ENCODE measurements at regions not wholly inside any gene's neighbourhood (a gene's known extent, or its start where the extent isn't known, plus 50 kb on each side); places are given as distances from the start of the nearest gene placed in this dataset.
A peak's percentile ranks its signal among the peaks of the same experiment; 100 is the strongest.

DNA sequence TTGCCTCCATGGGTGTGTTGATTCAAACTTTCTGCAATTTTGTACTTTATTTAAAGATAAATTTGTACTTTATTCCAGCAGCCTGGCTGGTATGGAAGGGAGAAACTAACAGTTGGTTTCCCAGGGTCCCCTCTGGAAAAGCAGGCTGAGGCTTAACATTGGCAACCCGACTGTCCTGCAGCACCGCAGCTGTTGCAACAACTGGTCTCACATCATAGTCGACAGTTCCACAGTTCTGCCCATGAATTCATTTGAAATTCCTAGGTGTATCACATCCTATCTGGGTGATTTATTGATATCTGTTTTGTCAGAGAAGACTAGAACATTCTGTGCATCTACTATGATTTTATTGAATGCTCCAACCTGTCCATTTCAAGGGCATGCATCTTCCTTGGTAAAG, 98.8 kb upstream of the GATB start:
- TF ChIP-seq, protein P1, sequence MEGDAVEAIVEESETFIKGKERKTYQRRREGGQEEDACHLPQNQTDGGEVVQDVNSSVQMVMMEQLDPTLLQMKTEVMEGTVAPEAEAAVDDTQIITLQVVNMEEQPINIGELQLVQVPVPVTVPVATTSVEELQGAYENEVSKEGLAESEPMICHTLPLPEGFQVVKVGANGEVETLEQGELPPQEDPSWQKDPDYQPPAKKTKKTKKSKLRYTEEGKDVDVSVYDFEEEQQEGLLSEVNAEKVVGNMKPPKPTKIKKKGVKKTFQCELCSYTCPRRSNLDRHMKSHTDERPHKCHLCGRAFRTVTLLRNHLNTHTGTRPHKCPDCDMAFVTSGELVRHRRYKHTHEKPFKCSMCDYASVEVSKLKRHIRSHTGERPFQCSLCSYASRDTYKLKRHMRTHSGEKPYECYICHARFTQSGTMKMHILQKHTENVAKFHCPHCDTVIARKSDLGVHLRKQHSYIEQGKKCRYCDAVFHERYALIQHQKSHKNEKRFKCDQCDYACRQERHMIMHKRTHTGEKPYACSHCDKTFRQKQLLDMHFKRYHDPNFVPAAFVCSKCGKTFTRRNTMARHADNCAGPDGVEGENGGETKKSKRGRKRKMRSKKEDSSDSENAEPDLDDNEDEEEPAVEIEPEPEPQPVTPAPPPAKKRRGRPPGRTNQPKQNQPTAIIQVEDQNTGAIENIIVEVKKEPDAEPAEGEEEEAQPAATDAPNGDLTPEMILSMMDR (IDR thresholded peaks at IDR 0.05; ENCODE audit: low read depth, low read length), result no peak
- POLR2A ChIA-PET, result no interaction called here
- no peak overlapping the region for H3K27ac ChIP-seq (ENCODE audit: low read depth, low read length)
- CTCF ChIA-PET, result no interaction called here
- no peaks in the 10 kb centered on the region for H3K9me3 ChIP-seq (ENCODE audit: control insufficient read depth, insufficient read depth, low read length)
- H3K27me3 ChIP-seq (ENCODE audit: control insufficient read depth, insufficient read depth, low read length), result peaks cover 9% of the 10 kb centered on the region
- H3K4me3 ChIP-seq (ENCODE audit: low read depth, low read length), result no peak overlapping the region
- DNase-seq (ENCODE audit: low read depth, low spot score), result no peak

DNA sequence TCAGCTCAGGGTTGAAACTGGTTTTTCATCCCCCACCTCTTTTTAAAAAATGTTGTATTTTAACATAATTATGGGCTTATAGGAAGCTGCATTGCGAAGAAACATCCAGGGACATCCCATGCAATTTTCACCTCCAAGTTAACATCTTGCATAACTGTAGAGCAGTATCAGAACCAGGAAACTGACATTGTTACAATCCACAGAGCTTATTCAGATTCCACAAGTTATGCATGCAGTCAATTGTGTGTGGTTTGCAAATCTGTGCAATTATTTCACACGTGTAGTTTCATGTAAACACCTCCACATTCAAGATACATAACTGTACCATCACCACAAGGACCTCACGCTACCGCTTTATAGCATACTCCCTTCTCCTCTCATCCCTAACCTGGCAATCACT, 97.5 kb upstream of the GATB start:
- Histone ChIP-seq H3K27ac (ENCODE audit: low read depth, low read length) (no peak overlapping the region), H3K9me3 (ENCODE audit: control insufficient read depth, insufficient read depth, low read length) (no peaks in the 10 kb centered on the region), H3K4me3 (ENCODE audit: low read depth, low read length) (no peak overlapping the region), H3K27me3 (ENCODE audit: control insufficient read depth, insufficient read depth, low read length) (peaks cover 9% of the 10 kb centered on the region)
- TF ChIP-seq, protein P1 (IDR thresholded peaks at IDR 0.05; ENCODE audit: low read depth, low read length), result no peak
- POLR2A ChIA-PET, result no interaction called here
- no peak for DNase-seq (ENCODE audit: low read depth, low spot score)
- CTCF ChIA-PET, result no interaction called here

DNA sequence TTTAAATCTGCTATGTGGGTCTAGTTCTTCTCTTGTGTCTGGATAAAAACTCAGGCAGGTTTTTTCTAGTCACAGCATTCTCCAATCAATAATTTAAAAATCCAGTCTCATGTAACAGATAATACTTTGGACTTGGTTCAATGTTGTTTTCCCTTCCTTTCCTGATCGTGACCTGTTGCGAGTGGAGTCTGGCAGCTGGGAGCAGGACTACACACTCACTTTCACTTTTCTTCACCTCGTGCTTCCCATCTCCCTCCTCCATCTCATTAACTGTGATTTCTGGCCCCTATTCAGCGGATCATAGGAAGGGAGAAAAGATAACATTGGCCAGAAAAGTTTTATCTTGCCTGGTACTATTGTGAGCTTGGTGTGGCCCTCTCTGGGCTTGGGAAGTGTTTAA, 96.6 kb upstream of the GATB start:
- TF ChIP-seq, protein P1 (IDR thresholded peaks at IDR 0.05; ENCODE audit: low read depth, low read length), result no peak
- ChIA-PET POLR2A (no interaction called here), CTCF (no interaction called here)
- Histone ChIP-seq H3K9me3 (ENCODE audit: control insufficient read depth, insufficient read depth, low read length) (no peaks in the 10 kb centered on the region), H3K27me3 (ENCODE audit: control insufficient read depth, insufficient read depth, low read length) (peaks cover 9% of the 10 kb centered on the region), H3K27ac (ENCODE audit: low read depth, low read length) (no peak overlapping the region), H3K4me3 (ENCODE audit: low read depth, low read length) (0 out of 2 replicates have a peak overlapping the region, but pooled peaks have one; percentile 12)
- DNase-seq (ENCODE audit: low read depth, low spot score), result no peak

DNA sequence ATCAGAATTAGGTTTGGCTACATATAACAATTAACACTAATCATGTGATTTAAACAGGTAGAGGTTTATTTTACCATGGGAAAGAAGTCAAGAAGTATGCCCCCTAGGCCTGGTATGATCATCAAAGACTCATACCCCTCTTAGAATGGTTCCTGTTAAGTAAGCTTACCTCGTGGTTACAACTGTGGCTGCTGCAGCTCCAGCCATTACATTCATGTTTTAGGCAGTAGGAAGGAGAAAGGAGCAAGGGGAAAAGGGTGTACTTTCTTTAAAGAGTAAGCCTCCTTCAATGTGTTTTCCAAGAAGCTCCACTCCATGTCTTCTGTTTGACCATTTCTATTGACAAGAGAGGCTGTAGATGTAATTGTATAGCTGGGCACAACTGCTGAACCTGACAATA, 94.9 kb upstream of the GATB start:
- no peaks in the 10 kb centered on the region for H3K9me3 ChIP-seq (ENCODE audit: control insufficient read depth, insufficient read depth, low read length)
- ChIA-PET CTCF (no interaction called here), POLR2A (no interaction called here)
- TF ChIP-seq, protein P1 (IDR thresholded peaks at IDR 0.05; ENCODE audit: low read depth, low read length), result no peak
- DNase-seq (ENCODE audit: low read depth, low spot score), result no peak
- H3K27ac ChIP-seq (ENCODE audit: low read depth, low read length), result no peak overlapping the region
- peaks cover 7% of the 10 kb centered on the region for H3K27me3 ChIP-seq (ENCODE audit: control insufficient read depth, insufficient read depth, low read length)
- no peak overlapping the region for H3K4me3 ChIP-seq (ENCODE audit: low read depth, low read length)

DNA sequence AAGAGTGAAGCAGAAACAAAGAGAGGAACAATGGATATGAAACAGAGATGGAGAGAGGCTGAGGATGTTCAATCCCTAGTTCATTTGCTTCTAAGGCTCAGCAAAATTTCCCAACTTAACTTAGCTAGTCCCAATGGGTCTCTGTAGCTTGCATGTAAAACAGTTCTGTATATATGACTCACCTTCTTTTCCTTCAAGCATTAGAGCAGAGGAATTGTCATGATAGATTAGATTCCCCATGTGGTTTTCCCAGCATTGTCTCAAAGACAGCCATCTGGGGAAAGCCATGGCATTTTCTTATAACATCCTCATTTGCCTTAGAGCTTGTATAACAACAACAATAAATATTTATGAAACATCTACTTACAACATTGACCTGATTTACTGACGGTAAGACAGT, 93.9 kb upstream of the GATB start:
- DNase-seq (ENCODE audit: low read depth, low spot score), result peak; percentile 2
- no peak overlapping the region for H3K4me3 ChIP-seq (ENCODE audit: low read depth, low read length)
- ChIA-PET POLR2A (no interaction called here), CTCF (interaction anchor here (0.9 kb wide), 1 partner anchor 53 kb away, joined by 3 read pairs; no protein-coding TSS in a partner anchor)
- TF ChIP-seq, protein P1 (IDR thresholded peaks at IDR 0.05; ENCODE audit: low read depth, low read length), result no peak
- no peak overlapping the region for H3K27ac ChIP-seq (ENCODE audit: low read depth, low read length)
- no peaks in the 10 kb centered on the region for H3K9me3 ChIP-seq (ENCODE audit: control insufficient read depth, insufficient read depth, low read length)
- H3K27me3 ChIP-seq (ENCODE audit: control insufficient read depth, insufficient read depth, low read length), result peaks cover 3% of the 10 kb centered on the region

All from AG04450 (cell line).